ENCODE measurements at regions not wholly inside any gene's neighbourhood (a gene's known extent, or its start where the extent isn't known, plus 50 kb on each side); places are given as distances from the start of the nearest gene placed in this dataset.

- TF ChIP-seq CTCF (IDR thresholded peaks at IDR 0.05): no peak
- DNase-seq (ENCODE audit: low spot score) (no peak), ATAC-seq (ENCODE audit: low FRiP score) (no peak)
Measured at GRCh38 chr11:109859045-109859724, 234.0 kb upstream of the ZC3H12C start.

GRCh38 chr11:109862835-109863234, 230.4 kb upstream of the ZC3H12C start:
- DNase-seq (ENCODE audit: low spot score) (no peak), ATAC-seq (ENCODE audit: low FRiP score) (no peak)
- no peak for TF ChIP-seq CTCF (IDR thresholded peaks at IDR 0.05)

- TF ChIP-seq CTCF (IDR thresholded peaks at IDR 0.05): no peak
- ATAC-seq (ENCODE audit: low FRiP score) (no peak), DNase-seq (ENCODE audit: low spot score) (no peak)
Measured at GRCh38 chr11:109864151-109864661, 229.0 kb upstream of the ZC3H12C start.

GRCh38 chr11:109864834-109865547, 228.2 kb upstream of the ZC3H12C start:
- DNase-seq (ENCODE audit: low spot score) (no peak), ATAC-seq (ENCODE audit: low FRiP score) (no peak)
- no peak for TF ChIP-seq CTCF (IDR thresholded peaks at IDR 0.05)

- ATAC-seq (ENCODE audit: low FRiP score) (peak; percentile 54), DNase-seq (ENCODE audit: low spot score) (no peak)
- TF ChIP-seq CTCF (IDR thresholded peaks at IDR 0.05): no peak
Measured at GRCh38 chr11:109865548-109866186, 227.5 kb upstream of the ZC3H12C start.

- no peak for ATAC-seq (ENCODE audit: low FRiP score)
- no peak for DNase-seq (ENCODE audit: low spot score)
- no peak for TF ChIP-seq CTCF (IDR thresholded peaks at IDR 0.05)
Measured at GRCh38 chr11:109867784-109868183, 225.4 kb upstream of the ZC3H12C start.

All from omental fat pad (tissue), 3 donors.